GM18867 (cell line): ENCODE measurements at regions not wholly inside any gene's neighbourhood (a gene's known extent, or its start where the extent isn't known, plus 50 kb on each side); places are given as distances from the start of the nearest gene placed in this dataset.

Source experiments
- ATAC-seq: cut with Tn5 transposase; IDR thresholded peaks from one replicate; pipeline ENCODE4 v1.9.1; 2021; ENCODE audit warnings: mild to moderate bottlenecking, moderate library complexity; ENCODE audit not compliant: unreplicated experiment

DNA sequence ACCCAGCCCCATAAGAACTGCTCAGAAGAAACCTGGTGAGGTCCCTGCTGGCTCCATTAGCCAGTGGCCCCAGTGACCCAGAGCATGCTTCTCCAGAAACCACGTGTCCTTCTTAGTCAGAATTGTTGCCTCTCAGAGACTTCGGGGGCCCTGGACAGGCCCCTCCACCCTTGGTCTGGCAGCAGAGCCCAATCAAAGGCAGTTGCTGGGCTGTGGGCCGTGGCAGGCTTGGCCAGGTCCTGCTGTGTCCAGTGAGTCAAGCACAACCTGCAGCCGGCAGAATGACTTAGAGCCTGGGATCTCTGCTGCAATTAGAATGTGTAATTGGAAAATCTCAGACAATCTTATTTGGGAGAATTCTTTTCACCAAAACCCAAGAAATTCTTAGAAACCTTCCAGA is 502.0 kb upstream of the KLF4 start:
- ATAC-seq: no peak

DNA sequence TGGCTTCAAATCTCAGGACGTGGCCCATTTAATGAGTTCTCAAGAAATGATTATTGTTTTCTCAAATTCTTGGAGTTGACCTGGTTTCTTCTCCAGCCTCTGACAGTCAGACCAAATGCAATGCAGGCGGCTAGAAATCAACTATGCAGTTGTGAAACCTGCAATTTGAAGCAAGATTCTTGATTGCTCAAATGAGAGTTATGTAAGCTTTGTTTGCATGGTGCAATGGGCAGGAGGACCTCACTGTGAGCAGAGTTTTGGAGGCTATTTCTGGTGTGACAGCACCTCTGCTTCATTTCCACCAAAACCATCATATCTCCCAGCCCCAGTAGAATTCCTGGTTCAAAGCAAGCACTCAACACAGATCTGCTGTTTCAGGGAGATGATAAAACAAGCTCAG is 500.0 kb upstream of the KLF4 start:
- ATAC-seq: no peak

DNA sequence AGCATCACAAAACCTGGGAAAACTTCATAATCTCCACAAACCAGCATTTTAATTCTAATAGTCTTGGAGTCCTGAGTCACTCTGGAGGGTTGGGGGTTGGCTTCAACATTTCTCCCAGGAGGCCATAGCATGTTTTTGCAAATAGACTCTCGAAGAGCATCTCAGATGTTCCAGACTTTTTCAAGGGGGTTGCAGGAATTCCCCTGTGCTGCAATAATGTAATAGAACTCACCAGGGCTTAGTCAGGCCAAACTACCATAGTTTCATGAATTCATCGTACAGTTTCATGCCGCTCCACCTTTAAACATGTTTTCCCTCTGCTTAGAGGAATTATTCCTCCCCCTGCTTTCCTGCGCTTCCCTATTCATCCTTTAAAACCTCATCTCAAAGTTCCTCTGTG is 499.5 kb upstream of the KLF4 start:
- no peak for ATAC-seq

DNA sequence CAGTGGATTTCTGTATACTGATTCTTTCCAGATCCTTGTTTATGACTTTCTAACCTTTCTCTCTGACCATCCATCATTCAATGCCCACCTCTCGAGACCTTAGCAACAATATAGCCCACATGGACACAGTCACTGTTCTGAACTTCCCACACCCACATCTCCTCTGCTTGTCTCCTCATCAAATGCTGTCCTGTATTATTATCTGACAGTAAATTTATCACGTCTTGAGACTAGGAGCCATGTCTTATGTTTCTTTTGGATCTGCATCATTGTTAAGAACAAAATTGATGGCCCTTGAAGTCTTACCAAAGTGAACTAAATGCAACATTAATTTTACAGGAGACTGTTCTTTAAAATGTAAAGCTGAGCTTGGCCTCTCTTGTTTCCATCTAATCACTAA is 495.4 kb upstream of the KLF4 start:
- no peak for ATAC-seq

DNA sequence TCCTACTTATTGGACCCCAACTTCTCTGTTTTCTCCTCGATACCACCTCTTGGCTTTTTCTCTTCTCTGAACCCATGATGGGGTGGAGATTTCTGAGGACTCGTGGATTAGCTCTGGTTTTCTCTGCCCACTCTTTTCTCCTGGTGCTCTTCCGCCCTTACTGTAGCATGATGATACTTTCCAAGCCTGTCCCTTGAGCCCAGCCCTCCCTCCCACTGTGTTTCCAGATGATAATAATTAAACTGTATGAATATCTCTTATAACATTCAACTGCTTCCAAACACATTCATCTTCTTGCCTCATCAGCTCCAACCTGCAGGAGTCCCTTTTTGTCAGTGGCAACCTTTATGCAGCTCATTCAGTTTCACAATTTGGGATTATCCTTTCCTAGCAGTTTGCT is 494.2 kb upstream of the KLF4 start:
- no peak for ATAC-seq

DNA sequence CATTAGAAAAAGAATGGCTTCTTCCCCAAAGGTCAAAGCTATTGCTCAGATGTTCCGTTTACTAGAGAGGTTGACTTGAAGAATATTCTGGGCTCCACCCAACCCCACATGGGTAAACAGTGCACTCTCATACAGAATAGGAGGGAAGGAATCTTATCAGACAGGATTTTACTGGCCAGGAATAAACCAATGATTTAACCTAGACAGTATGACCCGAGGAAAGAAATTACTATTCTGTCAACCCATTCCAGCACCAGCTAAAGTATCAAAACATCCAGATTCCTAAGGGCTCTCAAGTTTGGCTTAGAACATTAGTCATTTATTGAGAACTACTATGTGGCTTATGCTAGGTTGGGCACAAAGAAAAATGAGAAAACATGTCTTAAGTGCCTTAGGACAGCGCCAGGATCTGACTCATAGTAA is 493.6 kb upstream of the KLF4 start:
- ATAC-seq: no peak

DNA sequence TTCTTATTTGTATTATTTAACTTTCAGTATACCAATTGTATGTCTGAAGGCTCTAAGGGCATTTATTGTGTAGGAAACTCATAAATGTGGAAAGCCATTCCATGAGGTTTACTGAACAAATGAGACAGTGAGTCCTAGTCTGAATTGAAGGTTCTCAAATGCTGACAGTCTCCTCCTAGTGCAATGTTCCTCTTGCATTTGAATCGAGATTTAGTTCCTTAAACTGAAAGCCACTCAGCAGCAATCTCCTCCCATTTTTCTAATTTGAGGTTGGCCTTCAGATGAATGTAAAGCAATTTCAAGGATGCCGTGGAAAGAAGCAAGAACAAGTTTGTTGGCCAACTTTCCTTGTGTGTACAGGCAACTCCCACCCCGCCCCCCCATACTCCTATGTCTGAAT is 493.2 kb upstream of the KLF4 start:
- no peak for ATAC-seq

DNA sequence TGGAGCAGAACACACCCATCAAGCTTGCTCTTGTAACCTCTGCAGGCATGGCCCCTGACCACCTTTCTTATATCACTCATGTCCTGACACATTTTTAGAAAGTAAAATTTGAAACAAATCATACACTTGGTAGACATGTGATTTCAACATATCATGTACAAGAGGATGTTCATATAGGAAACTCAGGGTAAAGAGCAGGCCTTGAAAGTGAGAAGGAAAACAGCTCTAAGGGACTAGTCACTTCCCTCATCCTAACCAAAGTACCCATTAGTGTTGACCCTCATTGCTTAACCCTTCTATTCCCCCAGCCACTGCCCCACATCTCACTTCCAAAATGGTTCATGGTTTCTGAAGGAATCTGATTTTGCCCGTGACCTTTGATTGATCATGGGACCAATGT is 492.4 kb upstream of the KLF4 start:
- ATAC-seq: no peak

DNA sequence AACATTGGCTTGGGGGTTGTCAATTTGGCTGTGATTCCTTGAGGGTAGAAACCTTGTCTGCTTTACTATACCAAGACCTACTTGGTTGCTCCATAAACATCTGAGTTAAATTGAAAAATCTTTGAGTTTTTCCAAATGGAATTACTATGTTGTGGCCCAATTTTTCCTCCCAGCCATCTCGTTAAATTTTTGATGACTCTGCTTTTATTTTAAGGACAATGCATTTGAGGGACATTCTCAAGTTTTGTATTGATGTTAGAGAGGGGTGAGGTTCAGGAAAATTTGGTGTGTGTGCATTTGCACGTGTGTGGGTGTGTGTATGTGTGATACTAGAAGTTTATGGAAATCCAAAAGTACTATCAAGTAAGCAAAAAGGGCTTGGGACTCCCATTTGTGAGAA is 491.4 kb upstream of the KLF4 start:
- ATAC-seq: no peak

DNA sequence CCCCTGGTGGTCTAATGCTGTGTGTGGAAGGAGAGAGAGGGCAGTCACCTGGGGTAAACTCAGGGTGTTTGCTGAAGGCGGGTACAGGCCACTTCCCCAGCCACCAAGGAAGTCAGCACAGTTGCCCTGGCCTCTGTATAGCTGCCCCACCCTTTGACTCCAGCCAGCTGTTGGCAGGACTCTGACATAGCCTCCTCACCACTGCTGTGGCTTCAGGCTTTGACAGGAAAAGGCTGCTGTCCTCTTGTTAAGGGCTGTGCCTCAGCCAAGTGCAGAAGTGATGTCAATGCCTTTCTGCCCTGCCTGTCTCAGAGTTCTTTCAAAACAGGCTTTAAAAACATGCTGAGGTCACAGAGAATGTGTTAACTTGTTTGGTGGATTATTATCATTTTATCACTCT is 487.2 kb upstream of the KLF4 start:
- ATAC-seq: no peak

DNA sequence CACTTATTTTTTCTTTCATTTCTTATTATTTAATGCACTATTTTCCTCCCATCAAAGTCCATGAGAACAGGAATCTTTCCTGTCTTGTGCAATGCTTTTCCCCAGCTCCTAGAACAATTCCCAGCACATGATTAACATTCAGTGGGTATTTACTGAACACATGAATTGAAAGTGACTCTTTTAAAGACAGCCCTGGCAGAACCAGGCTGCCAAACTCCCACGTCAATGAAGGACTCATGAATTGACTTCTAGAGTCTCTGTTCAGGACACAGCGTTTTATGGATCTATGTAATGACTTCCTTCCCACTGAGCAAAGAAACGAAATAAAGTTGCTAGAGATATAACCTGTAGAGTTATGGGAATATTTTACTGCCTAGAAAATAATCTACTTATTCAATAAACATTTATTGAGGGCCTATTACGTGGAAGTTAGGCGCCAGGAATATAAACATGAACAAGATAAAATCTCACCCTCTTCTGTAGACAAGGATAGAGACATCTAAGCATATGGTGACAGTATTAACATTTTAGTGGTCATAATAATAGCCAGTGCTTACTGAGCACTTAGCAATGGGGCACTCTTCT is 485.9 kb upstream of the KLF4 start:
- no peak for ATAC-seq

DNA sequence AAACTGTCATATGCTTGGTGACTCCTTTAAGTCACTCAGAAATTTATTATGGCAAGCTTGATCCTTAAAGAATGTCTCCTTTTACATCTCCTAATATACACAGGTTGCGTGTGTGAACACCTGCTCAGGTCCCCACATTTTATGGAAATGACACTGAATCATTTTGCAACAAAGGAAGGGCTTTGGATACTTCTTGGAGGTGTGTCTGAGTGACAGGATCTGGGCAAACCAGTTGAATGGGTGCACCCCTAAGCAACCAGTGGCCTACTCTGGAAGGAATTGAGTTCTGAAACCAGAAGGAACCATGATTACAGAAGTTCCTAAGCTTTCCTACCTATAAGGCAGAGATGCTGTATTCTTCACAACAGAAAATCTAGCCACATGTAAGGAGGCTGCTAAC is 483.9 kb upstream of the KLF4 start:
- ATAC-seq: no peak

DNA sequence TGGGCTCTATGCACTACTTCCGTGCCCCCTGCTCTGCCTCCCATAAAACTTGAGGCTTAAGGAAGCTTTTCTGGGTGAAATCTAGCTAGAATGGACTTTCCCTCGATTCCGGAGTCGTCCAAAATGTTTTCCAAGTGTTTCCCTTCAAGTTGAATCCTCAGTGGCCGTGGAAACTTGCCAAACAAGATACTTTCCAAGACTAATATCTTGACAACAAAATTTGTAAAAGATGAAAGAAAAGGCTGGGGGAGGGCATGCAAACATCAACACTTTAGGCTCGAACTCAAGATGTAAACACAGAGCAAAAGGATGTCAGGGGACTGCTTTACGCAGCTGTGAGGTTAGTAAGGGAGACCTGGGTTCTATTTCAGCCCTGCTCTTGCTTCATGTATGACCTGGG is 482.8 kb upstream of the KLF4 start:
- ATAC-seq: no peak

DNA sequence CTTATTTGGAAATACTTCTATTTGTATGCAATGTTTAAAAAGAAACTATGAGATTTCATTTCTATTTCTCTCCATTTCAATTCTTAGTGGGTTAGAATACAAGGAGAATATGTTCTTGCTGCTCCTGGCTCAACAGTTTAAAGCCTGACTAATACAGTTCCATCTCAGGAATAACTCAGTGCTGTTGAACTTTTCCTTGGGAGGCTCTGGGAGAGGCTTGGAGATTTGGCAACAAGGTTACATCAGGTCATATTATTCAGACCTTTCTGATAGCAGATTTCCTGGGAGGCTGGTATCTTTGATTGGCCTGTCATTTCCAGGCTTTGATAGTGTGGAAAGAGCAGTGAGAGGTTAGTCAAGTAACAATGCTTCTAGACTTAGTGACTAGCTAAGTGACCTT is 481.7 kb upstream of the KLF4 start:
- no peak for ATAC-seq

DNA sequence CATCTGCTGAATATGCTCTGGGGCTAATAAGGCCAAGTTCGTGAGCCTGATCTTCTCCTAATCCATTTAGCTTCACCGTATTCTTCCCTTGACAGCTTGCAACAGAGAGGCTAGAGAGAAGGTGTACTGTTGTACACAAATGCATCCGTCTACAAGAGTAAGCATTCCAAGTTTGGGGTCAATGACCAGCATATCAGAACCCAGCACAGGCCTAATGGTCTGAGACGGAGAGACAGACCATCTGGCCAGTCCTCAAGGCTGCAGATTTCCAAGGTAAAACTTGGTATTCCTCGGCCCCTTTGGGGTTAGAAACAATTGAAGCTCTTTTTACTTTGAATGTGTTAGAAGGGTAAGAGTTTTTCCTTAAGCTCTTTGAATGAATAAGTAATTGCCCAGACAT is 481.2 kb upstream of the KLF4 start:
- no peak for ATAC-seq

DNA sequence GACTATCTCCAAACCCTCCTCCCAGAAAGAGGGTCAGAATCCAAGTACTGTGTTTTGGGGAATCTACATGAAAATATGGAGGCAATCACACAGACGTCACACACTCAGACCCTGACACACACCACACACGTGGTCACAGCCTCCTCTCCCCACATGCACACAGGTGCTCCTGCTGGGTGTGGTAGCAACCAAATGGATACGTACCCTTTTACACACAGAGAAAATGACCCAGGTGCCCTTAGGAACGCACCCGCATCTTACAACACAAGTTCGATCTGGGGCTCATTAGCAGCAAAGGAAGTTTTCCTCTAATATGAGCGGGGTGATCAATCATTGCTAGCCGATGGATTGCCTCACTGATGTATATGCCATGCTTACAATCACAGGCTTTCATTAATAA is 480.2 kb upstream of the KLF4 start:
- ATAC-seq: no peak

DNA sequence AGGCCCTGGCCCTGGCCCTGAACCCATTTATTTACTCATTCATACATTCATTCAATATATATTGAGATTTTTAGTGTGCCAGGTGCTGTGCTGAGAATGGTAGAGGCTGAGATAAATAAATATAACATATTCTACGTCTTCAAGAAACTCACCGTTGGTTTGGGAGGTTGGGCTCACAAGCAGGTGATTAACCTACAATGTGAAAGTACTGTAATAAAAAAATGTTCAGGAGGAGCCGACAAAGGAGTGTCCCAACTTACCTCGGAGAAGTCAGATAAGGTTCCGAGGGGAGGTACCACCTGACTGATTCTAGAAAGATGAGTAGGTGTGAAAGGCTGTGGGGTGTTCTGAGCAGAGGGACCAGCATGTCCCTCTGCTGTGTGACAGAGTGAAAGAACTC is 479.6 kb upstream of the KLF4 start:
- no peak for ATAC-seq

DNA sequence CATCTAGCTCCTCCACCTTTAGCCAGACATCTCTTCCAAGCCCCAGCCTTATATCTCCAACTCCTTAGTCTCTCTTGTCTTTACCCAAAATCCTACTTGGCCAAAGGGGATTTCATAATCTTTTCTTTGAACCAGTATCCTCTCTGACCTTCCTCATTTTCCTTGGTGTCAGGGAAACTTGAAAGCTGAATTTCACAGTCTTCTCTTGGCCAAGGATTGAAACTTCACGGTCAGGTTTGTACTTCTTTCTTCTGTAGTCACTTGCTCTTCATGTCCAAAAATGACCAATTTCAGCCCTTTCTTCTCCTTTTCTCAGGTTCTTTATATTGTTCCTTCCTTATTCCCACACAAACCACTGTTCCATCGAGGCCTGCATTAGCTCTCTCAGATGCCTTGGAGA is 473.7 kb upstream of the KLF4 start:
- no peak for ATAC-seq

DNA sequence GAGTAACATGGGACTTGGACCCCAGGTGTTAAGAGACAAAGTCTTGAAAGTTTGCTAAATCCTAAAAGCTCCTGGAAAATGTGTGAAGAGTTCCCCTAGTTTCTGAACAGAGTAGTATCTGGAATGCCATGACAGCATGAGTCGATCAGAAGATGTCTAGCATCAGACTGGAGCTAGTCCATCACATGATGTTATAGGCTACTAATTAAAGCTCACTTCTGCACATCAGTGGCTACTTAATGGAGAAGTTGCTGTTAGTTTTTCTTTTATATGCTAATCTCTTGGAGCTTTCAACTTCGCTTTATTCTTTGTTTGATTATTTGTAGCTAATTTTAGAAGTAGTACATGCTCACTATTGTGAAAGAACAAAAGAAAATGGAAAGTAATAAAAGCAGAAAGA is 471.3 kb upstream of the KLF4 start:
- ATAC-seq: no peak

DNA sequence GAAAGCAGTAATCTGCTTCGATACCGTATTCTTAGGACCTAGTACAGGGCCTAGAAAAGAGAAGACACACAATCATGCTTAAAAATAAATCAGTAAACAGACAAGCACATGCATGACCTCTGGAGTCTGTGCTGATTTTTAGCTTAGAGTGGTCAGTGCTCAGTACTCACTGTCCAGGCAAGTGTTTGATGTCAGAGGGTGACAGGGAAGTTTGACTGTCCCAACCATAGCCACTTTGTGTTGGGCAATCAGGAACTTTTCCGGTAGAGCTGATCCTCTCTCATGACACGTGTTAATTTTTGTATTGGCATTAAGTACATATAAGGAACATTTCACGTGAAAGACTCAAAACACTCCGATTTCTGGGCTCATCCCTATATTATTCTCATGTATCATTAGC is 464.7 kb upstream of the KLF4 start:
- no peak for ATAC-seq

DNA sequence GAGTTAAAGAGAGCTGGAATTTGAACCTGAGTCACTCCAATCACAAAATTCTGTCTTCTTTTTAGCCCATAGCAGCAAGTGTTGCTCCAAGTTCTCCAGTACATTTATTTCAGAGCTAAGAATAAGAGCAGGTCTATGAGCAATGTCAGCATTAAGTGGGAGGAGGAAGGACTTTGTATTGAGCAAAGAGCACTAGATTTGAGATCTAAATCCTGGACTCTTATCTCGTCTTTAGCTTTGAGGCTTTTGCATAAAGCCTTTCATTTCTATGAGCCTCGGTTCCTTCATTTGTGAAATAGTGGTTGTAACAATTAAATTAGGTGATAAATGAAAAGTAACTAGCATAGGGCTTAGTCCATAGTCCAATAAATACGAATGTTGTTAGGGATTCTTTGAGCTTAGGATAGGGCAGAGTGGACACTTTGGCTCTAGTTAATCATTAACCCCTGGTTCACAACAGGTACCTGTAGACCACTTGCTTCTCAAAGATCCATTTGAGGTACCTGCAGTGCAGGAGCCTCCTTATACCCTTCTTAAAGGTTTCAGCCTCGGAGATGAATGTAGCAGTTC is 464.1 kb upstream of the KLF4 start:
- ATAC-seq: no peak

DNA sequence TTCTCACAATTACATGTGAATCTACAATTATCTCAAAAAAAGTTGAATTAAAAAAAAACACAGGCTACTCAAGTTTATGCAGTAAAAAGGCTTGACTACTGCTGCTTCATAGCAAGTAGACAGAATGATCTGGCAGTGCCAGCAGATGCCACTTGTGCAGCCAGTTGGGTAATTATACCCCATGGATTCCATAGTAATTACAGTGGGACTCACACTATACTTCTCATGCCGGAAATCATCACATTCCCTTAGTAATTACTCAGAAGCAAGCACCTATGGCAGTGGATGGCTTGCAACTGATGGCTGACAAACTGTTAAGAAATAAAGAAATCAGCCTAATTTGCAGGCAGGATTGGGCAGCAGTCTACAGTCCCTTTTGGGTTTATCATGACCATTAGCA is 463.2 kb upstream of the KLF4 start:
- no peak for ATAC-seq

DNA sequence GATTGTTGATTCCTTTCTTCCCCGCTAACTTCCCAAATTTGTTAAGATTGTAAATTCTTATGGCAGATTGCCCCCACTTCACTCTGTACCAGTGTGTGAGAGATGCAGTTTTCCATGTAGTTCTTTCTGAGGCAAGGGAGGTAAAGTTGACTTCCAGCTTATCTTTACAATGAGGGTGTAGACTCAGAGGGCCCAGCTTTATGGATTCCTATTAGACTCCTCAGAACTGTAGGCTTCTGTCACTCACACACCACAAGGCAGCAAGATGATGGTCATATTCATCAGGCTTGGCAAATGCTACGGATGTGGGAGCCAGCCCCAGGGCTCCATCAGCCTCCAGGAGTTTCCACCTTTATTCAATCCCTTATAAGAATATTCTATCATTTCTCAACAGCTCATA is 461.9 kb upstream of the KLF4 start:
- no peak for ATAC-seq

DNA sequence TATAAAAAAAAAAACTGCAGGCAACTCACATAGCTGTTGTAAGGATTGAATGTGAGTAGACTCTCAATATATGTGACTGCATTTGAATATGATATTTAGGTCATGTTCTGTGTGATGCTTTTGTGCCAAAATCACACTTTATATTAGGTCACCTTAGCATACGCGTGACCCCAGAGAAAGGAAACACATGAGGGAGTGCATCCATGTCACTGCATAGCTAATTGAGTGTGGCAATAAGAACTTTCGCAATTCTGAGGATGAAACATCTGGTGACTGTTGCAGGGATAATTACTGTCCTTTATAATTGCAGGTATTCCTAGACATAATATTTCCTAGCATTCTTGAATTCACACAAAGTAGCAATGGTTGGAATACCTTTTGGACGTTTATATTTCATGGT is 459.5 kb upstream of the KLF4 start:
- ATAC-seq: no peak
